HG02798 (cell line): ENCODE measurements at regions not wholly inside any gene's neighbourhood (a gene's known extent, or its start where the extent isn't known, plus 50 kb on each side); places are given as distances from the start of the nearest gene placed in this dataset.
A peak's percentile ranks its signal among the peaks of the same experiment; 100 is the strongest.

Experiments used
- ATAC-seq: cut with Tn5 transposase; IDR thresholded peaks from one replicate; pipeline ENCODE4 v1.9.1; 2021; ENCODE audit warnings: mild to moderate bottlenecking; ENCODE audit not compliant: unreplicated experiment, poor library complexity

DNA sequence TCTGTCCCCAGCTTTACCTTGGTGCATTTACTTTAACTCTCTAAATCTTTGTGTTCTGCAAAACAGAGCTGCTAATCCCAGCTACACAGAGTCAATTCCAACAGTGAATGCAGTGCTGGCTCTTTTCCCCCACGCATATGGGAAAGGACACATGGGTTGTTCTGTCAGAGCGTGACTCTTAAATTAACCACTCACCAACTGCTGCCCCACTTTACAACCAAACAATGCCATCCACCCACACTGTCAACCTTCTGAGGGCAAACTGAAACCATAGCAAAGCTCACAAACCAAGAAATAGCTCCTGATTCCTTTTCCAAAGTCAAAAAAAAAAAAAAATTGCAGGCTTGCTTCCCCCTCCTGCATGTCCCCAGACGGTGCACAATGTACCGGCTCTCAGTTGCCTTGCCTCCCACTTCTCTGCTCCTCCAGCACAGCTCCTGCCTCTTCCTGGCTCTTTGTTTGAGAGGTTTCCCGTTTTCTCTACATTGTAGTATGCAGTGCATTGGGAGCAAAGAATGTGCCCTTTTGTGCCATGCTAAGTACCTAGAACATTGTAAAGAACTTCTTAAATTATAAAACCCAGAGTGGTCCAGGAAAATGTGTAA, 151.5 kb upstream of the DAPK1 start:
- ATAC-seq: no peak

DNA sequence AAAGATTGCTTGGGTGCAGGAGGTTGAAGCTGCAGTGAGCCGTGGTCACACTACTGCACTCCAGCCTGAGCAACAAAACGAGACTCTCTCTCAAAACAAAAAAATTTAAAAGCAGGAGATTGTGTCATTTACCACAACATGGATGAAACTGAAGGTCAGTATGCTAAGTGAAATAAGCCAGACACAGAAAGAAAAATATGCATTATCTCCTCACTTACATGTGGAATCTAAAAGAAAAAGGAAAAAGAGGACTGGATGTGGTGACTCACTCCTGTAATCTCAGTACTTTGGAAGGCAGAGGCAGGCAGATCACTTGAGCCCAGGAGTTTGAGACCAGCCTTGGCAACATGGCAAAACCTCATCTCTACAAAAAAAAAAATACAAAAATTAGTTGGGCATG, 146.8 kb upstream of the DAPK1 start:
- no peak for ATAC-seq

DNA sequence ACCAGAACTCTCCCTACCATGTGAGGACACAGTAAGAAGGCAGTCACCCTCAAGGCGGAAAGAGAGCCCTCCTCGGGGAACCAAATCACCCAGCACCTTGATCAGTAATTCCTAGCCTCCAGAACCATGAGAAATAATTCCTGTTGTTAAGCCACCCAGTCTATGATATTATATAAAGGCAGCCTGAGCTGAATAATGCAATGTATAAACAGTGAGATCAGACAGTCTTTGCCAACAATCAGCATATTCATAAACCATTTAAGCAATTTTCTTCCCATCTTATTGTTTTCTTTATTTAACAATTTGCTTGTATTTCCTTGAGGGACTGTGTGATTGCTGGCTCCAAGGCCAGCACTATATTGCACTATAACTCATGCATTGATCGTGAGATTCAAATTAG, 144.4 kb upstream of the DAPK1 start:
- ATAC-seq: no peak

DNA sequence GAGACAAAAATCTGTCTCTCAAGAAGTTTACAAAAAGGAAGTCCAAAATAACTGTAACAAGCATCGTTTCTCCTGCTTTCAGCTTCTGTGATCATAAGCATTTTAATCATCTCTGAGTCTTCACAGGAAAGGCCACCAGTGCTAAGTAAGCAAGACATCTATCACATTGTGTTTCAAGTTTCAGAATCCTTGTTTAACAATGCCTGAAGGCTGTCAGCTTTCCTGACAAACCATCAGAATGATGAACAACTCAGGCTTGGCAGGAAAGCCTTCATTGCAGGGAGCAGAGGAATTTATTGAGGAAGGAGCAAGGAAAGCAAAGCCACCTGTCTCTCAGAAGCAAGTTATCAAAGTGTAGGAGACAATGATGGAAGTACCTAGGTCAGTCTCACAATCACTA, 143.5 kb upstream of the DAPK1 start:
- no peak for ATAC-seq

- no peak for ATAC-seq
Measured at GRCh38 chr9:87357600-87357999, 140.1 kb upstream of the DAPK1 start.

DNA sequence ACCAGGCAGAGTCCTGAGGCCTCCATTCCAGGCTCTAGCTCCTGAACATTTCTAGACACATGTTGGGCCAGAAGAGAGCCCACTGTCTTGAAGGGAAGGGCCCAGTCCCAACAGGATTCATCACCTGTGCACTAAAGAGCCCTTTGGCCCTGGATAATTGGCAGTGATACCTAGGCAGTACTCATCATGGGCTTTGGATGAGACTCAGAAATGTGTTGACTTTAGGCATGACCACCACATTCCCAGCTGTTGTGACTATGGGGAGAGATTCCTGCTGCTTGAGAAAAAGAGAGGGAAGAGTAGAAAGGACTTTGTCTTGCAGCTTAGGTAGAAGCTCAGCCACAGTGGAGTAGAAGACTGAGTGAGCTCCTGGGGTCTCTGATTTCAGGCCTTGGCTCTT, 138.4 kb upstream of the DAPK1 start:
- ATAC-seq: no peak

GRCh38 chr9:87359958-87360601, 137.6 kb upstream of the DAPK1 start:
- ATAC-seq: no peak

DNA sequence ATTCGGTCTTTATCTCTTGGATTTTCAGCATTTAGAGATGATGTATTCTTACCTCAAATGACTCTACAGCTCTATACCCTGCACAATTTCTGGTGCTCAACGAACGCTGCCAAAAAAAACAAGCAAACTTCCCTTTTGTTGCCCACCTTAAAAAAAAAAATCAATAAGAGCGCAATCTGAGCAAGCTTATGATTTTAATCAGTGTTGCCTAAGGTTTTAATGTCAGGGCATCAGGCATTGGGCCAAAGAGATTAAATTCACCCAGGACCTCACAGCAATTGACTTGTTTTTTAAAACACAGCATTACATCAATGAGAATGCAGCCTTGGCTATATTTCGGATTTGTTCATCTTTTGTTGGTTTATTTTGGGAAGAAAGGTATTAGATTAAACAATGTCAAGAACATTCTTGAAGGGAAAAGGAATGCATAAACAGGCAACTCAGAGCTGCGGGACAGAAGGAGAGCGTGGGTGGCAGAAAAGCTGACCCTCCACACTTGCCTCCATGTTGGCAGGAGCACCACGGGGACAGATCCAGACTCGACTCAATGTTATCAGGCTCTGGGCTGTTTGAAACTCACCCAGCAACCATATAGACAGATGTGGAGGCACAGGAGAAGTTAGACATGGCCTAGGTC, 127.5 kb upstream of the DAPK1 start:
- no peak for ATAC-seq

- ATAC-seq: no peak
Measured at GRCh38 chr9:87371795-87372355, 125.8 kb upstream of the DAPK1 start.

DNA sequence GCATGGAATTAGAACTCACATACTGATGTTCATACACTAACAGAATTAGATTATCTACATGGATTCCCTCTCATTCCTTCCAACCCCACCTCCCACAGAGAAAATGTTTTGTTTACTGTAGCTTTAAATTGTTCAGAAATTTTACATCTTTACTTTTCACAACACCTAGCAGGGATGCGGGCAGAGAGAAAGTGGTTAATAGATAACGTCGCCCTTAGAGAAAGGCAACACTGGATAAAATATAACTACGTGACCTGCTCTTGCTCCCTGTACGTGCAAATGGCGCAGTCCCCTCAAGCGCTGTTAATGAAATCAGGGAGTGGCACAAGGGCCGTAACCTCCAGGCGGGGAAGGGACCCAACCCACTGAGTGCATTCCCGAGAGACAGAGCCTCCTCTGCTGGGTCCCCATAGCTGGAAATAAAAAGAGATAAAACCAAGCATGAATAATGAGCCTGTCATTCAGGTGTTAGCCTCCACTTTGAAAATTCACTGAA, 125.3 kb upstream of the DAPK1 start:
- ATAC-seq: no peak

- ATAC-seq: peak; percentile 71
Measured at GRCh38 chr9:87374023-87374919, 123.4 kb upstream of the DAPK1 start.

DNA sequence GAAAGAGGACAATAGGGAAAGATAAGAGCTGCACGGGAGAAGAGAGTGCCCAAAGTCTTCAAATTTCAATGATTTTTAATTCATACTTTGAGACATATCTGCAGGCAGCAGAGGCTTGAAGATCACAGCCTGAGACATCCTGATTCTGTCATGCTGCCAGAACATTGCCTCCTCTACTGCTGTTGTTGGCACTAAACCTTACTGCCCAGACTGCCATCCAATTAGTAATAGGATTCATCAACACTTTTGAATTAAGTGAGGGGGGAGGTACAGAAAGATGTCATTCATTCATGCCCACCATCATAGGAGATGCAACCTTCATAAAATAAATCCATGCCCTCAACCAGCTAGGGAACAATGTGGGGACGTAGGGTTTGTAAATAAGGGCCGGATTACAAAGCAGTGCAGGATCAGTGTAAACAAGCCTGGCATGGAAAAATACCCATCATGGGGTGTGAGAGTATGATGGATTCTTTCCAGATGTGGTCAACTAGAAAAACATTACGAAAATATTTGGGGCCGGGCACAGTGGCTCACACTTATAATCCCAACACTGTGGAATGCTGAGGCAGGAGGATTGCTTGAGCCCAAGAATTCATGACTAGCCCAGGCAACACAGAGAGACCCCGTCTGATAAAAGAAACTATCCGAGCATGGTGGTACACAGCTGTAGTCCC, 122.1 kb upstream of the DAPK1 start:
- no peak for ATAC-seq

GRCh38 chr9:87378676-87379075, 119.0 kb upstream of the DAPK1 start:
- no peak for ATAC-seq

DNA sequence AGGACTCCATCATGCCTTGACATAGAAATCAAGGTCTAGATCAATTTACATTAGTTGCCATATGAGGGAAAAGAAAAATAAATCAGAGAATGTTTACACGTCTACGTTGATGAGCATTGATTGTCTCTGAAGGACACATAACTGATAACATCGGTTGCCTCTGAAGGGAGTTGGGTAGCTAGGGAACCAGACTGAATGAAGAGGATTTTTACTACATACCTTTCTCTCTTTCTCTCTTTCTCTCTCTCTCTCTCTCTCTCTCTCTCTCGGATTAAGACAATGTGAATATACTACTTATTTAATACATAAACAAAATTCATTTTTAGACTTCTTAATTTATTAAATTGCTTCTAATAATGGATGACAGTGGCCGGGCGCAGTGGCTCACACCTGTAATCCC, 118.4 kb upstream of the DAPK1 start:
- ATAC-seq: no peak

DNA sequence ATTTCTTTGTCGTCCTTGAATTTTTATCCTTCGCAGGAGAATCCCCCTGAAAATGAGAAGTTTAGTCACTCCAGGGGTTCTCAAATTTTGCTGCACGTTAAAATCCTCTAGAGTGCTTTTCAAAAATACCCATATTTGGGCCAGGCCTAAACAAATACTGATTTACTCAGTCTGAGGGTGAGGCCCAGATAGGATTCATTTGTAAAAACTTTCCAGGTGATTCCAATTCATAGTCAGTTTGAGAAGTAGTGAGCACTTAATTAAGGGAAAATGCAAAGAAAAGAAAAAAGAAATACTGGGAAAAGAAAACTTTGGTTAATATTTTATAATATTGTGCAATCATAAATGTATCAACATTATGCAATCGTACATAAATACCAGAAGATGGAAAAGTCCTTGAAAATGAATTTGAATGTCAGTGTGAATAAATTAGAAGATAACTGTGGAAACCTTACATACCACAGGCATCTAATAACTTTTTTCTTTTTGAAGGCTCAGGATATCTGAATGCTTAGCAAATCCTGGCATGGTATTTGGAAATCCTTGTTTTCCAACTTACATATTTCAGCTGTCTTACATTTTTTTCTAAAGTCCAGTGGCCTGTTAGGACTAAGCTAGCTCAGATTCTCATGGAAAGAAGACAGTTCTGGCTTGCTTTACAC, 116.5 kb upstream of the DAPK1 start:
- no peak for ATAC-seq

GRCh38 chr9:87381746-87382145, 115.9 kb upstream of the DAPK1 start:
- ATAC-seq: no peak

- no peak for ATAC-seq
Measured at GRCh38 chr9:87382900-87383299, 114.8 kb upstream of the DAPK1 start.

DNA sequence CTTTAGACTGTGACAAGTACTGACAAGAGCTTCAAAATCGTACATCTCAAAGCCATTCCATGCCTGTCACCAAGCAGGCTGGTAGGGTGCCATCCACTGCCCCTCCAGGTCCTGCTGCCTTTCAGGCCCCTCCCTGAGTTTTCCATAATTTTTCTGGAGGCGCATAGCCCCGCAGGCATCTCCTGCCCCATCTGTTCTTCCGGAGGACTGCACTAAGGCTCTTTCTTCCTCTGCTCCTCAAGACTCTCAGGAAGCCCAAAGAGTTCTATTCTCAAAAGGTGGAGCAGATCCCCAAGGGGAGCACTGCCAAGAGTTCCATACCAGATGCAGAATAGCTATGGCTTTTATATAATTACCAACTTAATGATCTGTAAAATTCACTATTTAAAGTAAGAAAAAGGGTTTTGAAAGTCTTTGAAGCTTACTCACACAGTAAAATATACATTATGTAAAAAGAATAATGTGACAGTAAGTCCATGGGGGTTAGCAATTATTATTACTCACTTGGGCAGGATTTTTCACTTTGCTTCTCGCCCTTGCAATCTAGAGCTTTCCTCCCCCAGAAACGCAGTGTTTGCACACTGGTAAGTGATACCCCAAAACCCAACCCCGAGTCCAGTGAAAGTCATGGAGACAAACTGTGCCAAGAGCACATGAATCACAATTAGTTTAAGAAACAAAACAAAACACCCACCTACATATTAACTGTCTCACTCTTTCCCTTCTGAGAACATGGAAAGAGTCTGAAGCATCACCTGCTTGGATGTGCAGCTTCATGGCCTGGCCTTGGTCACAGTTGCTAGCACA, 114.1 kb upstream of the DAPK1 start:
- no peak for ATAC-seq
